Left colon (tissue), 2 donors: ENCODE measurements at regions not wholly inside any gene's neighbourhood (a gene's known extent, or its start where the extent isn't known, plus 50 kb on each side); places are given as distances from the start of the nearest gene placed in this dataset.

Source experiments
- ATAC-seq: fragments of 200-7000 bp; cut with Tn5 transposase; one replicate; pipeline ENCODE4 v1.9.1; 2020; ENCODE audit warnings: mild to moderate bottlenecking, moderate library complexity
- DNase-seq, 2 donors: peaks; one replicate each; pipeline ENCODE4 v3.0.0-alpha.2; 2020
- intact Hi-C, 2 donors: fragments of 100-400 bp; cut with DNase I in 1 of 2; cut with micrococcal nuclease in 1 of 2; formaldehyde crosslinking; loops; one replicate each; pipeline versions ENCODE4 v1.11.2 to v1.14.0; 2022; cut with DNase I, micrococcal nuclease
- donor health status: DM: no; HTN: no; CAD: no.
- donor health status: DM: yes; HTN: yes; CAD: no.

DNA sequence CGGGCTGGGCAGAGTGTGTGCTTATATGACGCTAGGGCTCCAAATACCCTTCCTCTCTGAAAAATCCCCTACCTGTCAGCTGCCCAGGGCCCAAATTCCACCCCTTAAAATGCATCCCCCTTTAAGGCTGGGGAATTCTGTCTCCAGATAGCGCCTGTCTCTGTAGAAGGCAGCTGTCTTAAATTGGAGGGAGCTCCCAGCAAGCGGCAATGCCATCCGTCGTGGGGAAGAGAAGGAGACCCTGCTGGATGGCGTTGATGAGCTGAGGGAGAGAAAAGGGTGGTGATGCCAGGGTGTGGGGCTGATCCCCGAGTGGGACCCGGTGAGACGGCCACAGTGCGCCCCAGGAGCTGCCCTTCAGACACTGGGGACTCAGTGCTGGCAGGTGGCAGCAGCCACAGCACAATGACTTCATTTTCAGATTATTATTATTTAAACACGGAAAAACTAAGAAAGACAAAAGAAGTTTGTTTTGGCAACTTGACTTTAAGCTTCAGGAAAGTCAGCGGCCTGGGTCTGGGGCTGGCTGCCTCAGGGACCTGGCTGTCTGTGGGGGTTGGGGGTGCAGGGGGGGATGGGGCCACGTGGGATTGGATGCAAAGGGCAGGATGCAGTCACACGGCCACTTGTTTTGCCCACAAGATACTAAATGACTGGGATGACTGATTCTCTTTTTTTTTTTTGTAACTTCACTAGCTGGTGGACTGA, 152.8 kb downstream of the TFCP2L1 start:
- DNase-seq = no peak
- ATAC-seq = no peak
- intact Hi-C loops = no loop called here

DNA sequence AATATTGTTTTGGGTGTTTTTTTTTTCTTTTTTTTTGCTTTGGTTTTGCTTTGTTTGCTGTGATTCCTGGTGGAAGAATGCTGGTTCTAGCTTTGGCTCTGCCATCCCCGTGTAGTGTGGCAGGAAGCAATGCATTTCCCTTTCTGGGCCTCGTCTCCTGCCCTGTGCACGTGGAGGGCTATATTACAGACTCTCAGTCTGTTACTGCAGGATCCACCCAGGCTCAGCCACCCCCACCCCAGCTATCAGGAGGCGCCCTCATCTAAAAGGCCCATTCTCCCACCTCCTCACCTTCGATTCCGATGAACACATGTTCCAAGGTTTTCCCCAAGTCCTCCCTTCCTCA, 152.3 kb downstream of the TFCP2L1 start:
- DNase-seq (no peak), ATAC-seq (no peak)
- intact Hi-C loops = no loop called here

- no peak for ATAC-seq
- no peak for DNase-seq
- intact Hi-C loops = no loop called here
These were observed 151.3 kb downstream of the TFCP2L1 start for GRCh38 chr2:121133551-121134319.

DNA sequence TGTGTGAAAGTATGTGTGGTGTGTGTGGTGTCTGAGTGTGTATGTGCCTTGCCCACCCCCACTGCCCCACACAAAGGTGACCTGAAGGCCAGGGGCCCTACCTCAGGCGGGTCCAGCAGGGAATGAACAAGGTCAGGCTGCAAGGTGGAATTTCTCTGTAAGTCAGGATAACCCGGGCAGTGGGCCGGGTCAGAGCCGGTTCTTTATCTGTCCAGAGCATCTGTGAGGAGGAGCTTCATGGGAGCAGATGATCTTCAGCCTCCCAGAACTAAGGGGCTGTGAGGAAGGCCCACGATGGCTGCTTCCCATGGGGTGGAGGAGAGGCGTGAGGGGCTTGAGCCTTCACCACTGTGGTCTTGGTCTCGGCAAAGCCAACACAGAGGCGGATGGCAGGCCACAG, 150.3 kb downstream of the TFCP2L1 start:
- no peak for DNase-seq
- intact Hi-C loops = no loop called here
- ATAC-seq = no peak

- ATAC-seq (no peak), DNase-seq (no peak)
- intact Hi-C loops = no loop called here
These were observed 149.7 kb downstream of the TFCP2L1 start for GRCh38 chr2:121135168-121135853.

GRCh38 chr2:121136323-121136722, 148.7 kb downstream of the TFCP2L1 start:
- peak; percentile 66 for ATAC-seq
- intact Hi-C loops = no loop called here
- no peak for DNase-seq

DNA sequence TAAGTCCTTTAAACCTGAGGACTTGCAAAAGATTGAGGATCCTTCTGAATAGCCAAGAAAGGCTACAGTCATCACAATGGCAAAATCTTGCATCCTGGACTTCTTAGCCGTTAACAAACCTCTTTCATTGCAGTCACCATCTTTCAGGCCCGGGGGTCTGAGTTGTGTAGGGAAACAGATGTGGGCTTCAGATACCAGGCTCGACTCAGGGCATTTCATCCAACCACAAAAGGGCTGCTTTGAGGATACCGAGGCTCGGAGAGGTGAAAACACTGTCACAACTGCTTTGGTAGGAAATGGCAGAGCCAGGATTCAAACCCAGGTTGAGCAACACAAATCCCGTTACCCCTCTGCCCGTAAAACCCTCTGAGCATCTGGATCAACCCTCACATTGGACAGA, 147.4 kb downstream of the TFCP2L1 start:
- ATAC-seq (no peak), DNase-seq (no peak)
- intact Hi-C loops = no loop called here

GRCh38 chr2:121140734-121141133, 144.3 kb downstream of the TFCP2L1 start:
- no peak for DNase-seq
- no peak for ATAC-seq
- intact Hi-C loops = no loop called here

GRCh38 chr2:121142452-121142851, 142.6 kb downstream of the TFCP2L1 start:
- no peak for ATAC-seq
- intact Hi-C loops = no loop called here
- DNase-seq = no peak

GRCh38 chr2:121144111-121144510, 140.9 kb downstream of the TFCP2L1 start:
- ATAC-seq = no peak
- intact Hi-C loops = no loop called here
- no peak for DNase-seq

DNA sequence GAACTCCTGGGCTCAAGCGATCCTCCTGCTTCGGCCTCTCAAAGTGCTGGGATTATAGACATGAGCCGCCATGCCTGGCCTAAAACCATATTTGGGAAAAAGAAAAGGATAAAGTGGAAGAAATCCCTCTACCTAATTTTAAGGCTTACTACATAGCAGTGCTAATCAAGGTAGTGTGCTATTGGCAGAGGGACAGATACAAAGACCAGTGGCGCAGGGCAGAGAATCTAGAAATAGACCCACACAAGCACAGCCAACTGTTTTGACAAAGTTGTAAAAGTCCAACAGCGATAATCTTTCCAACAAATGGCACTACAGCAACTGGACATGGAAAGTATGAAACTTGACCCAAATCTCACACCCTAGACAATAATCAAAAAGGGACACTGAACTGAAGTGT, 138.4 kb downstream of the TFCP2L1 start:
- intact Hi-C loops = no loop called here
- ATAC-seq (no peak), DNase-seq (no peak)

GRCh38 chr2:121147766-121148165, 137.2 kb downstream of the TFCP2L1 start:
- ATAC-seq = peak; percentile 7
- intact Hi-C loops = no loop called here

DNA sequence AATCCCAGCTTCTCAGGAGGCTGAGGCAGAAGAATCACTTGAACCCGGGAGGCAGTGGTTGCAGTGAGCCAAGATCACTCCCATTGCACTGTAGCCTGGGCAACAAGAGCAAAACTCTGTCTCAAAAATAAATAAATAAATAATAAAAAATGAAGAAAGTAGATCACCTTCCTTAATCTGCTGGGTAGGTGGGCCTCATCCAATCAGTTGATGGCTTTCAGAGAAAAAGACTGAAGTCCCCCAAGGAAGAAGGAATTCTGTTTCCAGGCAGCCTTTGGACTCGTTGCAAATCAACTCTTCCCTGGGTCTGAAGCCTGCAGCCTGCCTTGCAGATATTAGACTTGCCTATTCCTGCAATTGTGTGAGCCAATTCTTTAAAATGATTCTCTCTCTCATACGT, 136.5 kb downstream of the TFCP2L1 start:
- no peak for DNase-seq
- intact Hi-C loops = no loop called here
- no peak for ATAC-seq

More at GRCh38 chr2:121147766-121148165, 137.2 kb downstream of the TFCP2L1 start:
- no peak for DNase-seq

DNA sequence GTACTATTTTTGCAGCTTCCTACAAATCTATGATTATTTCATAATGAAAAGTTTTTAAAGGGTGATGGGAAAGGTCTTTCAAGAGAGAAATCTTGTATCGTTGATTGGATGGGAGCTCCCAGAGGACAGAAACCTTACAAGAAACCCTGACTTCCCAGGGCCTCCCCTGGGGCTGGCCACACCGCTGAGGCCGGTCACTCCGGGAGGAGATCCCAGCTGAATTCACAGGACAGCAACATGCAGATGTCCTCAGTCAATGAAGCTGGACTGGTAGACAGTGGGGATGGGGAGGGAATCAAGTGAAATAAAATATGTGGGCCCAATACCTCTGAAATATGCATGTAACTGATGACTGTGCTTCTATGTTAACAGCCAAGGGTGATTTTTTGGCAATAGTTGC, 135.6 kb downstream of the TFCP2L1 start:
- no peak for DNase-seq
- intact Hi-C loops = no loop called here

GRCh38 chr2:121150126-121150525, 134.9 kb downstream of the TFCP2L1 start:
- intact Hi-C loops = no loop called here
- ATAC-seq (no peak), DNase-seq (no peak)

More for the DNA sequence above, 135.6 kb downstream of the TFCP2L1 start:
- ATAC-seq = no peak

- no peak for ATAC-seq
These were observed 134.3 kb downstream of the TFCP2L1 start for GRCh38 chr2:121150713-121151112.

DNA sequence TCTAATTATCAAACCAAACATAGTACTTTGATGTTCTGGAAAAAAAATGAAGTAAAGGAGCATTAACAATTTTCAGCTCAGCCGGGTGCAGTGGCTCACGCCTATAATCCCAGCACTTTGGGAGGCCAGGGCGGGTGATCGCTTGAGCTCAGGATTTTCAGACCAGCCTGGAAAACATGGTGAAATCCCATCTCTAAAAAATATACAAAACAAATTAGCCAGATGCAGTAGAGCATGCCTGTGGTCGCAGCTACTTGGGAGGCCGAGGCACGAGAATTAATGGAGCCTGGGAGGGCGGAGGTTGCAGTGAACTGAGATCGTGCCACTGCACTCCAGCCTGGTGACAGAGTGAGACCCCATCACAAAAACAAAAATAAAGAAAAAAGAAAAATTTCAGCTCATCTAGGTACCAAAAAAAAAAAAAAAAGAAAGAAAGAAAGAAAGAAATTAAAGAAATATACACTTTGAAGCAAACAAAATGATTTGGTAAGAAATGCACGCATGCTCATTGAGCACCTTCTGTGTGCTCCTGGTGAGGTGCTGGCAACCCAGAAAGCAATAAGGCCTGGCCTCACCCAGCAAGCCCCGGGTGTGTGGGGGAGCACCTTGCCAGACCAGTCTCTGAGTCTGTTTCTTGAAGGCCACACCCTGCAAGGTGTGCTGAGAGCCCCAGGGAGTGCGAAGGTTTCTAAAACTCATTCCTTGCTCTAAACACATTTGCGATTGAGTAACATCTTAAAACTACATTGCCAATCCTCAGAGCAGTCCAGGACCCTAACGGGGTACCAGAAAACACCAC, 133.5 kb downstream of the TFCP2L1 start:
- intact Hi-C loops = no loop called here
- peak; percentile 85 for ATAC-seq
- peak; percentile 82 to 96 for DNase-seq

More at GRCh38 chr2:121150713-121151112, 134.3 kb downstream of the TFCP2L1 start:
- intact Hi-C loops = no loop called here
- no peak for DNase-seq

DNA sequence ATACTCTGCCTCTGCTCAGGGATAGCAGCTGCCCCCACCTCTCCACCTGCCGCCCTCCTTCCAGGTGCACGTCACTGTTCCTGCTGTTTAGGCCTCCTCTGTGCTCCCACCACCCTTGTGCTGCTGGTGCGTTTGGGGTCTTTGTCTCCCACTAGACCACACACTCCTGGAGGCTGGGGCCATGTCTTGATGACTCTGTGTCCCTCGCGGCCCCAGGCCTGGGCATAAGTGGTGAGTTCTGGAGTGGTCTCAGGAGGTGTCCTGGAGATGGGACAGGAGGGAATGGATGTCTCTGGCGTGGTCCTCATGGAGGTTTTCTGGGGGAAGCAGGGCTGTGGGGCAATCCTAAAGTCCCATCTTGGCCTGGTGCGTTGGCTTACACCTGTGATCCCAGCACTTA, 132.1 kb downstream of the TFCP2L1 start:
- ATAC-seq = no peak
- DNase-seq = no peak
- intact Hi-C loops = no loop called here

DNA sequence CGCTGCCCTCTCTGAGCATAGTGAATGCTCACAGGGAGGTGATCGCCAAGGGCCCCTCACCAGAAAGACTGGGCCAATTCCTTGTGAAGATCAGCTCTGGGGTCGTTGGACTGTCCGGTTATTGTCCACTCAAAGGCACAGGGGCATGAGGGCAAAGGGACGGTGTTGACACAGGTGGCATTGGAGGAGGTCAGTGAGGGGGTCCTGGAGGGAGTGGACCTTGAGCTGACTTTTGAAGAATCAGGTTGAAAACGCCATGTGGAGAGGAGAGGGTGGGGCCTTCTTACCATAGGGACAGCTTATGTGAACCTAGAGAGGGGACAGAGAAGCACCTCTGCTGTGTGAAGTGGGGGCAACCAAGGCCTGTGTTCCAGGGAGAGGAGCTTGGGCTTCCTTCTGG, 131.5 kb downstream of the TFCP2L1 start:
- ATAC-seq = no peak
- intact Hi-C loops = no loop called here
- DNase-seq = no peak
